Ishikawa (cell line): ENCODE measurements at regions not wholly inside any gene's neighbourhood (a gene's known extent, or its start where the extent isn't known, plus 50 kb on each side); places are given as distances from the start of the nearest gene placed in this dataset.

Source experiments
- CEBPB ChIP-seq: IDR thresholded peaks from 2 replicates; pipeline ENCODE4 v1.6.1; 2012
- CREB1 ChIP-seq: IDR thresholded peaks from 2 replicates; pipeline ENCODE4 v1.6.1; 2012; ENCODE audit warnings: low read depth
- EGR1 ChIP-seq: IDR thresholded peaks from 2 replicates; pipeline ENCODE4 v1.6.1; 2012
- EP300 ChIP-seq: IDR thresholded peaks from 2 replicates; pipeline ENCODE4 v1.6.1; 2012; ENCODE audit warnings: borderline replicate concordance
- FOXM1 ChIP-seq: IDR thresholded peaks from 2 replicates; pipeline ENCODE4 v1.6.1; 2012; ENCODE audit warnings: low read depth, borderline replicate concordance
- MAX ChIP-seq: IDR thresholded peaks from 2 replicates; pipeline ENCODE4 v1.6.1; 2012
- NFIC ChIP-seq: IDR thresholded peaks from 2 replicates; pipeline ENCODE4 v1.6.1; 2012
- RAD21 ChIP-seq: IDR thresholded peaks from 2 replicates; pipeline ENCODE4 v1.6.1; 2012; ENCODE audit warnings: low read depth
- REST ChIP-seq: IDR thresholded peaks from 2 replicates; pipeline ENCODE4 v1.6.1; 2012; ENCODE audit warnings: low read depth, mild to moderate bottlenecking
- TAF1 ChIP-seq: IDR thresholded peaks from 2 replicates; pipeline ENCODE4 v1.6.1; 2012; ENCODE audit warnings: low read depth, mild to moderate bottlenecking
- TCF12 ChIP-seq: IDR thresholded peaks from 2 replicates; pipeline ENCODE4 v1.6.1; 2012; ENCODE audit warnings: low read depth
- TEAD4 ChIP-seq: IDR thresholded peaks from 2 replicates; pipeline ENCODE4 v1.6.1; 2012
- USF1 ChIP-seq: IDR thresholded peaks from 2 replicates; pipeline ENCODE4 v1.6.1; 2012
- YY1 ChIP-seq: IDR thresholded peaks from 2 replicates; pipeline ENCODE4 v1.6.1; 2012; ENCODE audit warnings: low read depth
- ZBTB7A ChIP-seq: IDR thresholded peaks from 2 replicates; pipeline ENCODE4 v1.6.1; 2012; ENCODE audit warnings: low read depth

GRCh38 chr5:13358342-13358741, 586.1 kb downstream of the DNAH5 start:
- no peak for TF ChIP-seq MAX
- no peak for TF ChIP-seq RAD21
- no peak for TF ChIP-seq ZBTB7A
- no peak for TF ChIP-seq TEAD4
- TF ChIP-seq CEBPB = no peak
- TF ChIP-seq TCF12 = no peak
- no peak for TF ChIP-seq REST
- no peak for TF ChIP-seq USF1
- no peak for TF ChIP-seq NFIC
- no peak for TF ChIP-seq FOXM1
- no peak for TF ChIP-seq YY1
- TF ChIP-seq EGR1 = no peak

- TF ChIP-seq FOXM1 = no peak
- no peak for TF ChIP-seq TCF12
- TF ChIP-seq TEAD4 = no peak
- TF ChIP-seq CREB1 = no peak
- TF ChIP-seq ZBTB7A = no peak
- no peak for TF ChIP-seq CEBPB
- no peak for TF ChIP-seq NFIC
- no peak for TF ChIP-seq REST
- no peak for TF ChIP-seq EGR1
Observed at GRCh38 chr5:13357929-13358328, 586.6 kb downstream of the DNAH5 start.

GRCh38 chr5:13356226-13356625, 588.3 kb downstream of the DNAH5 start:
- no peak for TF ChIP-seq EP300
- no peak for TF ChIP-seq TEAD4
- no peak for TF ChIP-seq ZBTB7A
- no peak for TF ChIP-seq TCF12
- TF ChIP-seq REST = no peak
- TF ChIP-seq EGR1 = no peak
- TF ChIP-seq TAF1 = no peak
- TF ChIP-seq CREB1 = no peak
- TF ChIP-seq YY1 = no peak
- no peak for TF ChIP-seq NFIC
- no peak for TF ChIP-seq USF1
- TF ChIP-seq MAX = no peak
- no peak for TF ChIP-seq FOXM1

- TF ChIP-seq FOXM1 (no peak), NFIC (no peak), TEAD4 (no peak), USF1 (no peak), YY1 (no peak), CEBPB (no peak), RAD21 (no peak), TAF1 (no peak), TCF12 (no peak), EGR1 (no peak), MAX (no peak), ZBTB7A (no peak)
Observed at GRCh38 chr5:13354611-13355010, 589.9 kb downstream of the DNAH5 start.
